ENCODE measurements at regions not wholly inside any gene's neighbourhood (a gene's known extent, or its start where the extent isn't known, plus 50 kb on each side); places are given as distances from the start of the nearest gene placed in this dataset.

DNA sequence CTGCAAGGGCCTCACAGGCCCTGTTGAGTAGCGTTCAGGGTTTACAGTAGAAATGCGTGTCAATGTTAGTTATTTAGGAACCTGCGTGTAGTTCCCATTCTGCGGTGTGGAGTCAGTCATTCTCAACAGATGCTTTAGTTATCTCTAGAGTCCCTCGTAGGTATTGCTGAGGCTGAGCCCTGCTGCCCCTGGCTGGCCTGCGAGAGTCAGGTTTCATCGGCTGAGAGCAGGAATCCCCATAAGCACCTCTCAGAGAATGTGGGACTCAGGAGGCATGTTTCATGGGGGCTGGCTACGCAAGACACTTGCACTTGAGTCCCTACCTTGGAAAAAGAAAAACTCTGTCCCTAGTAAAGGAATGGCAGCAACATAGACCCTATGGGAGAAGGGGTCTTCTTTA lies 347.5 kb upstream of the ASIC2 start:
- DNase-seq (ENCODE audit: low spot score), result no peak

DNA sequence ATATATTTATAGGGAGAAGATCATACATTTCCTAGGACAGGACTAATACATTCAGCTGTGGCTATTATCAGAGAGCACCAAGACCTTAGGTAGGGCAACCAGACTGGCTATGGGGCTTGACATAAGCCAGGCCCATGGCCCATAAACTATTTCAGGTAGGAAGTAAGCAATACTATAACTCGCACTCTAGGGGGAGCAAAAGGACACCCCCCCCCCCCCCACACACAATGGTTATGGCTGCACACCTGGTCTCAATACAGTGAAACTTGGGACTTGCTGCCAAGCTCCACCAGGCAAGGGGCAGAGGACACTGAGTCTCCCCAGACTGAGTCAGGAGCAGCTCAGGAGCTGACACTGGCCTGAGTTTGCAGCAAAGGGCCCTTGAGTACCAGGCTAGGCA lies 348.9 kb upstream of the ASIC2 start:
- no peak for DNase-seq (ENCODE audit: low spot score)

DNA sequence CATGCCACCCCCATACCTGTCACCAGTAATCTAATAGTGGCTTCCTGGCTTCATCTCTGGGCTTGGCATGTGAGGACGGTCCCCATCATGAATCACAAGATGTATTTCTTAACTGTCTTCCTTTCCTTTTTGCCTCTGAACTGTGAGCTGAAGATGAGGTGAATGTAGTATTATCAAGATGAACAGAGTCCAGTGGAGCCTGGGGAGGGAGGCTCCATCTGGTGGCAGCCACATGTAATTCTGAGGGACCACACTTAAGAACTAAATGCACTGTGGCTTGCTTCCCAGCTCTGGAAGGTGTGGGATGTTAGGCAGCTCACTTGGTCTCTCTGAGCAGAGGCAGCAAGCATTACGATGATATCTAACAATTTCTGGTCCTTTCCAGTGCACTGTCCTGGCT lies 354.9 kb upstream of the ASIC2 start:
- peak; percentile 53 for DNase-seq (ENCODE audit: low spot score)

DNA sequence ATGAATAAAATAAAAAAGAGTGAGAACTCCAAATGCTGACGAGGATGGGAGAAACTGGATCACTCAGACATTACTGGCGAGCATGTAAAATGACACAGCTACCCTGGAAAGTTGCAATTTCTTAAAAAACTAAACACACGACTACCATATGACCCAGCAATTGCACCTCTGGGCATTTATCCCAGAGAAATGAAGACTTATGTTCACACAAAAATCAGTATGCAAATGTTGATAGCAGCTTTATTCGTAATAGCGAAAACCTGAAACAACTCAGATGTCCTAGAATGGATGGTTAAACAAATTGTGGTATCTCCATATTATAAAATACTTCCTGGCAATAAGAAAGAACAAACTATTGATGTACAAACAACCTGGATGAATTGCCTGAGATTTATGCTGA lies 357.2 kb upstream of the ASIC2 start:
- no peak for DNase-seq (ENCODE audit: low spot score)

DNA sequence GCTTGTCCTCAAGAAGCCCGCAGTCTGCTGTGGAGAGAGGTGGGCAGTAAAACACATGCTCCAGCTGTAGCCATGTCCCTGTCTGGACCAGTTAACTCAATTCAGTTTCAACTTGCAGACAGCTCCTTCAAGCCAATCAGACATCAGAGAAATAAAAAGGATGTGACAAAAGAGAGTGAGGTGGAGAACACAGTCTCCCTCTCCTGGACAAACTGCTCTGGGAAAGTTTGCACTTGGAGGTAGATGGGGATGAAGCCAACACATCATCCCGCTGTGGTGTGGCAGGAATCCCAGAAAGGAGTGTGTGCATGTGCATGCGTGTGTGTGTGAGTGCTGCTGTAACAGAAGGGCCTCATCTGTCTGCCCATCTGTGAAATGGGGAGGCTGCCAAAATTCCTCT lies 358.6 kb upstream of the ASIC2 start:
- DNase-seq (ENCODE audit: low spot score), result no peak

DNA sequence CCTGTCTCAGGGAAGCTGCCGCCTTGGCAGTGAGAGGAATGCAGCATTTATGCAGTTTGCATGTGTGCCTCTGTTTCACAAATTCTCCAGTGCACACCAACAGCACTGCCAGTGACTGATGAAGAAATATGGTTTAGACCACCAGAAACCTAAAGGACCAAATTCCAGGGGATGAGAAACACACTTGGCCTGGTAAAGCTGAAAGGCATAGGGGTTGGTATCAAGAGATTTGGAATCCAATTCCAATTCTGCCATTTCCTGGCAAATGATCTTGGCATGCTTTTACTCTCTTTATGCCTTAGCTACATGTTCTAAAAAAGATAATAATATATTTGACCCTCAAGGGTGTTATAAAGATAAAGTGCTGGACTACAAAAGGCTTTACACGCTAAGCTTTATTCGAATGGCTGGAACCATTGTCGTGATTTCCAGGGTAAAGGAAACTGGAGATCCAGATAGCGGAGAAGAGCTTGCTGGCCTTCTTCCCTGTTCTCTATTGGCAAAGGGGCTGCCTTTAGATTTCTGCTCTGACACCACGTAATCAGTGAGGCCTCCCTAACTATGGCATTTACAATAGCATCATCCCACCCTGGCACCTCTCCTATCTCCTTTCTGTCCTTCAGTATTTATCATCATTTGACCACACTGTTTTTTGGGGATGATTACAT lies 359.8 kb upstream of the ASIC2 start:
- DNase-seq (ENCODE audit: low spot score), result no peak

DNA sequence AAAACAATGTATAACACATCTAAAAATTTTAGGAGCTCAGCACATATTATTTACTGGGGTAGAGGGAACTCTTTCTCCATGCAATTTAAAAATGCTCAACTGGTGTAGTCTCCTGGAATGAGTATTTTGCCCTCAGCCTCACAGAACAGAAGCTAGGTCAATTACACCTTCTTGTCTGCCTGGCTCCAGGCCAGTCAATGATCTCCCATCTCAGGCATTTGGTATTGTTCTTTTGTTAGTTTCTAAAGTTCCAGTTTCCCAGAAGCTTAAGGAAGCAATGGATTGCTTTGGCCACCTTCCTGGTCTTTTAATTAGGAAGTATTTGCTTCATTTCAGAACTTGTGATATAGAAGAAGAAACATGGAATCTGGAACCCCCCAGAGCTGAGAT lies 360.3 kb upstream of the ASIC2 start:
- DNase-seq (ENCODE audit: low spot score), result no peak

DNA sequence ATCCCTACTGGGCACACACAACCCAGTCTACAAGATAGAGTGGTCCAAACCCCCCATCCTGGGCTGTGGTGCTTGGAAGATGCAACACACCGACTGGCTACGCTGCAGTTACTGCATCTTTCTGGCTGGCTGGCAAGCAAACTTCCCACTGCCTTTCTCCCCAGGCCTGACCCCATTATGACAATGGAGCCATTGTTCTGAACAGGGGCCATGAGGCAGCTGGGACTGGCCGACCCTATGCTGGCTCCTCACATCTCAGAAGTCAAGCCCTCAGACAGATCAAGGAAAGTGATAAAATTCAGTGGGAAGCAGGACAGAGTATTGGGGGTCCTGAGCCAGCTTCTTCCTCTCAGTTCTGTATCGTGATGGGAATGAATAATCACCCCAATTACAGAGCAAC lies 364.1 kb upstream of the ASIC2 start:
- no peak for DNase-seq (ENCODE audit: low spot score)

DNA sequence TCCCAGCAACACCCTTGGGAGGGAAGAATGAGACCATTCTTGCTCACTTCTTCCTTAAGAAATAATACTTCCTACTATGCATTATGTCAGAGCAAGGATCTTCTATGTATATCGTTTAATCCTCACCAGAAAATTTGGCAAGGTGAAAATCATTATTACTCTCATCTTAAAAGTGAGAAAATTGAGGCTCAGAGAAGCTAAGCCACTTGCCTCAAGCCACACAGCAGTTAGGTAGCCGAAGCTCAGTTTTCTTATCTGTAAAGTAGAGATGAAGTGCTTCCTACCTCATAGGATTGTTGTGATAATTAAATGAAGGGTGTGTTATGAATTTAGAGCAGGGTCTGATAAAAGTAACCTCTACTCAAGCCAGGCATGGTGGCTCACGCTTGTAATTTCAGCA lies 368.9 kb upstream of the ASIC2 start:
- no peak for DNase-seq (ENCODE audit: low spot score)

DNA sequence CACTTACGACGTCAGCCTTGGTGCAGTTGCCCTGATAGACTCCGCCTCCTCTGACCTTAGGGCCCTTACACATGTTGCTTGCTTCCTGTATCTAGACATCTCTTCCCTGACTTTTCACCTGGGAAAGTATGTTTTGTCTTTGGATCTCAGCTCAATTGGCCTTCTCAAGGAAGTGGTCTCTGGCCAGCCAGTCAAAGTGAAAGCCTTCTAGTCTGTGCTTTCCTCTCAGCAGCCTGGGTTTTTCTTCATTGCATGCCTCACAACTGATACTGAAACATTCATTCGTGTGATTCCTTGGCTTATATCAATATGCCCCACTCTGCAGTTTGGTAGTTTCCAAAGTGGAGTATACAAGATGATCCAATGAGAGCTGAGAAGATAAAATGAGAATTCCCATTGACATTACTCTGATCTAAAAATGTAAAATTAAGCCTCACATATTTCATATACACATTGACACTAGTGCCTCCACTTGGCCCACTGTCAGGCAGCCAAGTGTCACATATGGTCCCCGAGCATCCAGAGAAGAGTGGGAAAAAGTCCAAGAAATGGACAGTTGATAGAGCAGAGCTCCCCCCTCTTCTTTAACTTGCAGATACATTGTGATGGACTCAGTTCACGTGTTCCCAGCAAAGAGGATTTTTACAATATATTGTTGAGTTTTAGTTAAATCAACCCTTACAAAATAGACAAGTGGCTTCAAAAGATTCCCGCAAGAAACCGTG lies 371.2 kb upstream of the ASIC2 start:
- no peak for DNase-seq (ENCODE audit: low spot score)

DNA sequence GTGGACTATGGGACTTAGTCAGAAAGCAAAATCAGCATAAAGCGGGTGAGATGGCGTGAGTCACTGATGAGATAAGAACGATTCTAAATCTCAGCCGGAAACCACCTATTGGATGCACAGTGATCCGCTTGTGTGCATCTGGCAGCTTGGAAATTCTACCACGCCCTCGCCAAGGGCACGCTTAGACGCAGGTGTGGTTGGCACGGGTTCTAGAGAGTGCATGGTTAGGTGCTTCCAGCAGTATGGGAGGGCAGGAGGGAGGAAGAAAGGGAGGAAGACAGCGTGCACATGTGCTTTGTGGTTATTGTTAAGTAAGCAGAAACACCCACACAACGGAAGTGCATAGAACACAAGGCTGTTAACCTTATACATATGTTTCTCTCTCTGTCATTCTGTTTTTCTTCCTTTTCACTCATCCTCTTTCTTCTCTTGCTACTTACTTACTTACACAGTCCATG lies 374.0 kb upstream of the ASIC2 start:
- no peak for DNase-seq (ENCODE audit: low spot score)

DNA sequence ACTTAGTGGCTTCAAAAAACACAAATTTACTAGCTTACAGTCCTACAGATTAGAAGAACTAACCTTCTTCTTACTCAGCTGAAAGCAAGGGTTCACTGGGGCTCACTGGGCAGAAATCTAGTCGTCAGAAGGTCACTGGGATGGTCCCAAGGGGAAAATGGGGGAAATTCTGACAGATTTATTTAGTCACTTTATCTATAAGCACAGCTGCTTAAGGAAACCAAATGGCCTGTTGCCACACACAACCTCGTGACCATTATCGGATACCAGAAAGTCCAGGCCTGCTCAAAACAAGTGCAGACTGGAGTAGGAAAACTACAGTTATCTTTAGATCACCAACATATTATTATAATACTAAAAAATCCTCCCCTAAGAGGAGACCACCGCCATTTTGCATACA lies 374.6 kb upstream of the ASIC2 start:
- DNase-seq (ENCODE audit: low spot score), result no peak

DNA sequence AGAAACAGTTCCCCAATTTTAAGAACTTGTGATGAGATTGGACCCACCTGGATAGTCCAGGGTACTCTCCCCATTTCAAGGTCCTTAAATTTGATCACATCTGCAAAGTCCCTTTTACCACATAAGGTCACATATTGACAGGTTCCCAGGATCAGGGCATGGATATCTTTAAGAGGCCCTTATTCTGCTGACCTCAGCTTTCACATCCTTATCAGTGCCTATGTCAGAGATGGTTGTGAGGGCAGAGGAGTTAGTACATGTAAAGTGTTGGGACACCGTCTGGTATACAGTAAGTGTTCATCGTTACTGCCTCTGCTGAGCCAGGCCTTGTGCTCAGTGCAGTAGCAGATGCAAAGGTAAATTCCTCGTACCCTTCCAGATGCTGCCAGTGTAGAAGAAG lies 375.4 kb upstream of the ASIC2 start:
- DNase-seq (ENCODE audit: low spot score), result no peak

DNA sequence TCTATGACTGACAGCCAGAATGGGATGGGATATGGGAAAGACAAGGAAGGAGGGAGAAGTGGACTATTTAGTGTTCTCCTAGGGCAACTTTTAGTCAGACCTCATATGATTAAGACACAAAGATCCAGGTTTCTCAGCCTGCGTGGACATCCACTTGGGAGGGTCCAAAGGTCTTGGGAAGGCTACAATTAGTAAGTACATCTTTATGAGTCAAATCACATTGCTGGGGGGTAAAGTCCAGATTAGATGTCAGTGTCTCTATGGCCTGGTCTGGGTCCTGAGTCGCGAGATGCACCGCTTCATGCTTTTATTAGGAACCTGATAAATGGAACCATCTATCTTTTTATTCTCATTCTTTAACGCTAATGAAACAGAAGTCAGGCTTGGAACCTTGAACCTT lies 378.4 kb upstream of the ASIC2 start:
- no peak for DNase-seq (ENCODE audit: low spot score)

DNA sequence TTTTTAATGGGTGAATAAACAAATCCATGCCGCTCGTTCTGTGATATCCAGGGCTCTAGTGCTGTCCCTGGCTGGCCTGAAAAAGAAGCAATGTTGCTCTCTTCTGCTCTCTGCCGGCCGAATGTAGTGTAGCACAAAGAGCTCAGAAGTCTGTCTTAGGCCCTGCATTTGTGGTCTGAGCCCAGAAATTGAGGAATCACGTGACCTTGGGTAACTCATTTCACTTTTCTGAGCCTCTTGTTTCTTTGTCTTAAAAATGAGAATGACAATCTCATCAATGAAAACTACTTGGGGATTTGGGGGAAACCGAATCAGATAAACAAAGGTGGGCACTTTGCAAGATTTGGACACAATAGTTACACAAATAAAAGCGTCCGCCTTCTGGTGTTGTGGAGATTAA lies 381.6 kb upstream of the ASIC2 start:
- peak; percentile 84 for DNase-seq (ENCODE audit: low spot score)

DNA sequence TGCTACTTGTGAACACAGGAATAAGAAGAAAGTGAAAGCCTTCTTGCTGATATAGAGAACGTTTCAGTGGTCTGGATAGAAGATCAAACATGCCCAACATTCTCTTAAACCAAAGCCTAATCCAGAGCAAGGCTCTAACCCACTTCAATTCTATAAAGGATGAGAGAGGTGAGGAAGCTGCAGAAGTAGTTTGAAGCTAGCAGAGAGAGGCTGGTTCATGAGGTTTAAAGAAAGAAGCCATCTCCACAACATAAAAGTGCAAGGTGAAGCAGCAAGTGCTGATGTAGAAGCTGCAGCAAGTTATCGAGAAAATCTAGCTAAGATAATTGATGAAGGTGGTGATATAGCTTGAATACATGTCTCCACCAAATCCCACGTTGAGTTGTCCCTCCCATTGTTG lies 383.3 kb upstream of the ASIC2 start:
- DNase-seq (ENCODE audit: low spot score), result no peak

DNA sequence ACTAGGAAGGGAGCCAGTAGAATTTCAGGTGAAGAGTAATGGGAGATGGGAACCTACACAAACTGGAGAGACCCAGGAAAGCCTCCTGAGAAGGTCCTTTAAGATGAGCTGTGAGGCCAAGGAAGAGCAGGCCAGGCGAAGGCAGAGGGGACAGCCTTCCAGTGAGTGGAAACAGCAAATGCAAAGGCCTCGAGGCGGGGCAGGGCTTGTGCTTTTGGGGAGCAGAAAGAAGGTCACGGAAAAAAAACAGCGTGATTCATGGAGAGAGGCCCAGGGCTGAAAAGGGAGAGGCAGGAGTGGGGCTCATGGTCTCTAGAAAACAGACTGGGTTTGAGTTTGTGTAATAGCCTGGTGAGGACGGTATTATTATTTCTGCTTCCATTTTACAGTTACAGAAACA lies 386.5 kb upstream of the ASIC2 start:
- no peak for DNase-seq (ENCODE audit: low spot score)

DNA sequence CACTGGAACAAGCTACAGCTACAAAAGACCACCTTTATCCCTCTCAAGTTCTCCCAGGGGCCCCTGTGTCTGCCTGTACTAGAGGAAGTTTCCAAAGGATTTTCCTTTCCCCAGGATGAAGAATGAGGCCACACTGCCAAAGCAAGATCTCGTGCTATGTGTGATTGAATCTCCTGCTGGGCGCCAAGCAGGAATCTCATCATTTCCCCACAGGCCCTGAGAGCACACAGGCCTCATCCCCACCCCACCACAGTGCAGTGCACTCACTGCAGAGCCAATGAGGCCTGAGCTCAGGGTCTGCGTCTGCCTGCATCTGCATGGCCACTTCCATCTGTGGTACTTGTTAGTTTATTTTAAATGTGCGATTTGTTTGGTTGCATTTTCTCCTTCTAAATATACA lies 387.4 kb upstream of the ASIC2 start:
- DNase-seq (ENCODE audit: low spot score), result no peak

DNA sequence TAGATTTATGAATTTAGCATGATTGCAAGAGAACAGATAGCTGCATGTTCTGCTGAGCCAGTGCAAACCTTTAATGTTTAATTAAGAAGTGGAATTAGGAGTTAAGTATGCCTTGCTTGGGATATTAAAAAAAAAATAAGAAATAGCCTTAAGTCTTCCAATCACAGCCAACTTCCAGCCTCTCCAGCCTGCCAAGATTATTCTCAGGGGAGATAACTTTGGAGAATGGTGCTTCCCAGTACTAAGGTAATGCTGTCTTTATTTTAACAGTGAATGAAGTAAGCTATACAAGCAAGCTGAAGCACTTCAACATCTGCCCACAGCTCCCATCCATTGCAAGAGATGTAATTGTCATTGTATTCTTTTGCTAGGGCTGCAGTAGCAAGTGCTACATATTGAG lies 389.5 kb upstream of the ASIC2 start:
- no peak for DNase-seq (ENCODE audit: low spot score)

DNA sequence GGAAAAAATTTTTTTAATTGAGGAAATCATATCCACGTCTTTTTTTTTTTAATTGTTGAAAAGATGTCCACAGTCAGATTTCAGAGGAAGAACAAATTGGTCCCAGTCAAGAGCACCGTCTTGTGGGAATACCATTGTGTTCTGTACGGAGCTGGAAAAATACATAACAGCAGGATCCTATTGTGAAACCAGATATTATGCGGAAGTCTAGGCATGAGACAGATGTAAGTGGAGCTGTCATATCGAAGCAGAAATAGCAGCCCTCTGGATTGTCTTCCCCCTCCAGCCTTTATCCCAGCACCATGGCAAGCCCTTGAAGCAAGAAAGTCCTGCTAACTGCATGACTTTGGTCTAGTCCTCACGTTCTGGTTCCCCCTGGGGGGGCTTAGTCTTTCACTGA lies 391.6 kb upstream of the ASIC2 start:
- no peak for DNase-seq (ENCODE audit: low spot score)

DNA sequence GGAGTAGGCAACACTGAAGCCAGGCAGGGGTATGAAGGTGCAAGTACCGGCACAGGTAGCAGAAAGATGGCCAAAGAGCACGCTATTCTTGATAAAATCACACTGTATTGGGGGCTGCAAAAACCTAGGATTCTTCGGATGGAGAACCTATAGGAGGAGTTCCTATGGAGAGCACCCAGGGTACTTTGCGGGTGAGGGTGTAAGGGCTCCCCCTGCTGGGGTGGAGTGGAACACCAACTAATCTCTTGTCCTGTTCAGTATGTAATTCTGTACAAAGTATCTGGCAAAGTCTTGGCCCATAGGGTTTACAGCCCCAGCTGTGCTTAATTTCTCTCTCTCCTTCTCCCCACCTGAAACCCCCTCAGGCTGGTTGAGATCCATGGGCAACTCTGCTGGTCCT lies 393.1 kb upstream of the ASIC2 start:
- DNase-seq (ENCODE audit: low spot score), result no peak

DNA sequence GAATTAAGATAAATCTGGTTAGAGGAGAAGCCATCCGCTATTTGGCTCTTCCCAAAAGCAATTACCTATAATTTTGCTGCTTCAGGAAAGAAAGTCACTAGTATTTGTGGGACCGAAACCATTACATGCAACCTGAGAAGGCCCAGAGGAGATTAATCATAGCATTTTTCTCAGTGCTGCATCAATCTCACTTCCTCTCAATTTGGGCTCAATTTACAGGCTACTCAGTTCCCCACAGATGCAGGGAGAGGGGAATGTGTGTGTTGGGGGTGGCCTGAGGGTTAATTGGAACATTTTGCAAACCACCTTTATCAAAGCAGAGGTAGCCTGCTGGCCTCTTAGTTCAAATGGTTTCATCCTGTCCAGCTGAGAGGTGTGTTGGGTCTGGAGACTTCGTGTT lies 394.7 kb upstream of the ASIC2 start:
- DNase-seq (ENCODE audit: low spot score), result no peak

DNA sequence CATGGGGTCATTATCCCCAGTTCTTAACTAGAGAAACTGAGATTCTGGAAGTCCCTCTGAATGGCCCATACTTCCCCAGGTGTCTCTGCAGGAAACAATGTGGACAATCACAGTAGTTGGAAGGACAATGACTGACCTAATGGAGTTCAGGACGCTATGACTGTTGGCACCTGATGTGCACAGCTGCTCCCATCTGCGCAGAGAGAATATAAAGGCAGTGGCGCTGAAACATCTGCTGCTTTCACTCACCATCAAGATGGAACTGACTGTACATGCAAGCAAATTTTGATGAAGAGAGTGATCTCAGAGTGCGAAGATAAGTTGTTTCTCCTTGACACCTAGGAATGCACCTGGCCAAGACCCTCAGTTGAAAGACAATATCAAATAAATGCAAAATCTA lies 395.7 kb upstream of the ASIC2 start:
- DNase-seq (ENCODE audit: low spot score), result no peak

DNA sequence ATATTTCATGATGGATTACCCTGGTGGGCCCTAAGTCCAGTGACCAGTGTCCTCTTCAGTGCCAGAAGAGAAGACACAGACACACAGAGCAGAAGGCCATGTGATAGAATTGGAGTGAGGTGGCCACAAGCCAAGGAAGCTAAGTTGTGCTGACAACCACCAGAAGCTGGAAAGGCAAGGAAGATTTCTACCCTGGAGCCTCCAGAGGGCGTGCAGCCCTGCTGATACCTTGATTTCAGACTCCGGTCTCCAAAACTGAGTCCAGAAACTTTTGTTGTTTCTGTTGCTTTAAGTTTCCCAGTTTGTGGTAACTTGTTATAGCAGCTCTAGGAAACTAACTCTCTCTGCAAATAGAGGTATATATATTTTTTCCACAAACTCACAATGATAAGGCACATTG lies 396.6 kb upstream of the ASIC2 start:
- DNase-seq (ENCODE audit: low spot score), result no peak

All from D341Med (cell line).